Endodermal cell (in vitro differentiated cells): ENCODE measurements at regions not wholly inside any gene's neighbourhood (a gene's known extent, or its start where the extent isn't known, plus 50 kb on each side); places are given as distances from the start of the nearest gene placed in this dataset.

Experiments
- DNase-seq: peaks from one replicate; pipeline ENCODE4 v3.0.0-alpha.2; 2017
- H3K27ac ChIP-seq: 2 replicates; pipeline ENCODE4 v1.5.1; 2013; ENCODE audit warnings: mild to moderate bottlenecking, low read depth, low read length, moderate library complexity
- H3K27me3 ChIP-seq: 2 replicates; pipeline ENCODE4 v1.6.1; 2013; ENCODE audit warnings: mild to moderate bottlenecking, low read length, moderate library complexity; ENCODE audit not compliant: insufficient read depth, control insufficient read depth, poor library complexity, severe bottlenecking
- H3K36me3 ChIP-seq: 2 replicates; pipeline ENCODE4 v1.7.0; 2013; ENCODE audit warnings: mild to moderate bottlenecking, low read length, moderate library complexity; ENCODE audit not compliant: control insufficient read depth, insufficient read depth
- H3K4me1 ChIP-seq: one replicate; pipeline ENCODE4 v1.7.0; 2013; ENCODE audit warnings: low read length; ENCODE audit not compliant: control insufficient read depth, insufficient read depth
- H3K4me3 ChIP-seq: 2 replicates; pipeline ENCODE4 v1.5.1; 2013; ENCODE audit warnings: mild to moderate bottlenecking, low read length, moderate library complexity
- H3K9ac ChIP-seq: 2 replicates; pipeline ENCODE4 v1.6.1; 2013; ENCODE audit warnings: mild to moderate bottlenecking, low read length, moderate library complexity; ENCODE audit not compliant: poor library complexity, severe bottlenecking; ENCODE audit errors: extremely low read depth
- H3K9me3 ChIP-seq: 2 replicates; pipeline ENCODE4 v1.6.1; 2013; ENCODE audit warnings: mild to moderate bottlenecking, low read length, moderate library complexity; ENCODE audit not compliant: control insufficient read depth
- H3K27ac Mint-ChIP-seq: 2 replicates; pipeline ENCODE4 v1.8.0; 2020; ENCODE audit warnings: mixed read lengths
- H3K27me3 Mint-ChIP-seq: 2 replicates; pipeline ENCODE4 v1.8.0; 2021; ENCODE audit warnings: mild to moderate bottlenecking, mixed read lengths; ENCODE audit not compliant: insufficient read depth
- H3K36me3 Mint-ChIP-seq: 2 replicates; pipeline ENCODE4 v1.8.0; 2020; ENCODE audit warnings: low read depth, mixed read lengths
- H3K4me1 Mint-ChIP-seq: 2 replicates; pipeline ENCODE4 v1.8.0; 2020; ENCODE audit warnings: mixed read lengths
- H3K4me3 Mint-ChIP-seq: 2 replicates; pipeline ENCODE4 v1.8.0; 2020; ENCODE audit warnings: mild to moderate bottlenecking, moderate library complexity, mixed read lengths
- H3K9me3 Mint-ChIP-seq: 2 replicates; pipeline ENCODE4 v1.8.0; 2020; ENCODE audit warnings: mild to moderate bottlenecking, mixed read lengths
- CTCF ChIP-seq: fragments of 200-600 bp; sonication (generic); conservative IDR thresholded peaks from 2 replicates; pipeline ENCODE4 v1.5.0; 2021; ENCODE audit warnings: antibody characterized with exemption, mild to moderate bottlenecking
- WGBS, 2 experiments: methylation state at CpG; one replicate each; pipeline versions ENCODE4 v1.1.5 to v1.1.7; 2013; ENCODE audit warnings: missing lambda C conversion rate in 2 of 2, mixed read lengths in 1 of 2; ENCODE audit not compliant: insufficient coverage in 1 of 2, insufficient read length in 1 of 2; 5-methylcytosine and 5-hydroxymethylcytosine counted together

GRCh38 chr3:161851941-161852566 lies 355.4 kb downstream of the OTOL1 start:
- 49 to 53% methylated on average over 6 to 8 of the region's 8 CpGs for WGBS, 2 experiments
- no peaks in the 10 kb centered on the region for H3K36me3 Mint-ChIP-seq
- H3K4me1 ChIP-seq = no peaks in the 10 kb centered on the region
- peak; percentile 84 for TF ChIP-seq CTCF
- no peak overlapping the region for H3K4me3 Mint-ChIP-seq
- no peak overlapping the region for H3K9ac ChIP-seq
- H3K4me3 ChIP-seq = no peak overlapping the region
- no peaks in the 10 kb centered on the region for H3K27me3 ChIP-seq
- H3K27me3 Mint-ChIP-seq = no peaks in the 10 kb centered on the region
- DNase-seq = peak; percentile 93
- H3K9me3 Mint-ChIP-seq = no peaks in the 10 kb centered on the region
- H3K27ac Mint-ChIP-seq = no peak overlapping the region
- H3K9me3 ChIP-seq = no peaks in the 10 kb centered on the region
- H3K4me1 Mint-ChIP-seq = peaks cover 4% of the 10 kb centered on the region
- H3K27ac ChIP-seq = no peak overlapping the region
- no peaks in the 10 kb centered on the region for H3K36me3 ChIP-seq

- Mint-ChIP-seq H3K4me3 (no peak overlapping the region), H3K9me3 (no peaks in the 10 kb centered on the region), H3K36me3 (no peaks in the 10 kb centered on the region), H3K27me3 (no peaks in the 10 kb centered on the region), H3K27ac (no peak overlapping the region), H3K4me1 (peaks cover 4% of the 10 kb centered on the region)
- 91 to 96% methylated on average over 9 of the region's 9 CpGs for WGBS, 2 experiments
- no peaks in the 10 kb centered on the region for H3K36me3 ChIP-seq
- no peak overlapping the region for H3K4me3 ChIP-seq
- H3K4me1 ChIP-seq = no peaks in the 10 kb centered on the region
- TF ChIP-seq CTCF = no peak
- H3K27me3 ChIP-seq = no peaks in the 10 kb centered on the region
- H3K9ac ChIP-seq = no peak overlapping the region
- peaks cover under 1% of the 10 kb centered on the region for H3K9me3 ChIP-seq
- no peak overlapping the region for H3K27ac ChIP-seq
- no peak for DNase-seq
Observed at GRCh38 chr3:161852744-161853143, 356.1 kb downstream of the OTOL1 start.

GRCh38 chr3:161854232-161854771 lies 357.7 kb downstream of the OTOL1 start:
- Histone ChIP-seq H3K4me3 (no peak overlapping the region), H3K9me3 (peaks cover 4% of the 10 kb centered on the region), H3K9ac (no peak overlapping the region), H3K4me1 (no peaks in the 10 kb centered on the region), H3K27me3 (no peaks in the 10 kb centered on the region), H3K36me3 (no peaks in the 10 kb centered on the region), H3K27ac (no peak overlapping the region)
- WGBS, 2 experiments = 86 to 90% methylated on average over 2 to 7 of the region's 7 CpGs
- Mint-ChIP-seq H3K4me1 (peaks cover 4% of the 10 kb centered on the region), H3K4me3 (no peak overlapping the region), H3K27me3 (no peaks in the 10 kb centered on the region), H3K36me3 (no peaks in the 10 kb centered on the region), H3K27ac (peak overlapping the region; percentile 60), H3K9me3 (no peaks in the 10 kb centered on the region)
- peak; percentile 74 for TF ChIP-seq CTCF
- DNase-seq = peak; percentile 87
